Lower leg skin (tissue), 3 donors: ENCODE measurements at regions not wholly inside any gene's neighbourhood (a gene's known extent, or its start where the extent isn't known, plus 50 kb on each side); places are given as distances from the start of the nearest gene placed in this dataset.

ENCODE experiments used
- CTCF ChIP-seq, 3 donors: fragments of 450-650 bp; IDR thresholded peaks; one replicate each; pipeline ENCODE4 v1.5.1; 2016; ENCODE audit warnings: antibody characterized with exemption in 3 of 3, mild to moderate bottlenecking in 3 of 3, moderate library complexity in 2 of 3
- POLR2A ChIP-seq, 2 donors: fragments of 450-650 bp; IDR thresholded peaks; one replicate each; pipeline ENCODE4 v1.6.1; 2016 to 2017; ENCODE audit warnings: antibody characterized with exemption in 2 of 2, mild to moderate bottlenecking in 1 of 2, moderate library complexity in 1 of 2

- no peak for TF ChIP-seq POLR2A (IDR thresholded peaks at IDR 0.05)
- TF ChIP-seq CTCF (IDR thresholded peaks at IDR 0.05): no peak
These were observed 261.8 kb upstream of the LINC00305 start for GRCh38 chr18:64410685-64411084.
